Nephron (organoid): ENCODE measurements at regions not wholly inside any gene's neighbourhood (a gene's known extent, or its start where the extent isn't known, plus 50 kb on each side); places are given as distances from the start of the nearest gene placed in this dataset.

ENCODE experiments used
- H3K27ac Mint-ChIP-seq, 3 experiments: 2 replicates each; pipeline ENCODE4 v1.8.0; 2020; ENCODE audit warnings: mixed read lengths in 3 of 3, mild to moderate bottlenecking in 2 of 3, moderate library complexity in 1 of 3
- H3K27me3 Mint-ChIP-seq: 2 replicates; pipeline ENCODE4 v1.8.0; 2021; ENCODE audit warnings: low read depth, mild to moderate bottlenecking, moderate library complexity, mixed read lengths
- H3K36me3 Mint-ChIP-seq: 2 replicates; pipeline ENCODE4 v1.8.0; 2020; ENCODE audit warnings: low read depth, mixed read lengths
- H3K4me1 Mint-ChIP-seq: 2 replicates; pipeline ENCODE4 v1.8.0; 2020; ENCODE audit warnings: mixed read lengths
- H3K4me3 Mint-ChIP-seq, 3 experiments: 2 replicates each; pipeline ENCODE4 v1.8.0; 2020; ENCODE audit warnings: mild to moderate bottlenecking in 3 of 3, mixed read lengths in 3 of 3, moderate library complexity in 2 of 3
- H3K9me3 Mint-ChIP-seq: 2 replicates; pipeline ENCODE4 v1.8.0; 2020; ENCODE audit warnings: mixed read lengths
- CTCF ChIP-seq, 3 experiments: fragments of 200-600 bp; sonication (generic); IDR thresholded peaks; one replicate each; pipeline ENCODE4 v1.5.0; 2021; ENCODE audit warnings: antibody characterized with exemption in 3 of 3; ENCODE audit not compliant: unreplicated experiment in 3 of 3

GRCh38 chr18:42442656-42443055, 487.6 kb downstream of the PIK3C3 start:
- Mint-ChIP-seq H3K9me3 (peaks cover 22% of the 10 kb centered on the region), H3K4me1 (no peaks in the 10 kb centered on the region), H3K27me3 (peaks cover 3% of the 10 kb centered on the region), H3K4me3 (no peak overlapping the region), H3K27ac (no peak overlapping the region), H3K36me3 (peaks cover 12% of the 10 kb centered on the region)
- no peak for TF ChIP-seq CTCF (IDR thresholded peaks at IDR 0.05; ENCODE audit: unreplicated experiment in 3 of 3)

DNA sequence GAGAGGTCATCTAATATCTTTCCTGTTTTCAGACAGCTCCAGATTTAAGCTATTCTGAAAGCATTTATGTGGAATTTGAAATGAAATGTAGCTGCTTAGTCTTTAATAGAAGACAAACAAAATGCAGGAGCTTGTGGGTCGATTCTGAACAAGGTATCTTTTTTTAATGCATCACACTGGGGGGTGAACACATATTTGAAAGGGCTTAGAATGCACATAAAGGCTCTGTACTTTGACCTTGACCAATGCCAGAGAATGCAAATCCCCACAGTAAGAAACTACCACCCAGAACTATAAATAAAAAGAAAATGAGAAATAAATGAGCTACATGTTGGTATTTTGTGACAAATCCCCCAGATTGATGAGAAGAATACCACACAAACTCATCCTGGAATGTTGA, 489.3 kb downstream of the PIK3C3 start:
- Mint-ChIP-seq H3K9me3 (peaks cover 35% of the 10 kb centered on the region), H3K4me1 (no peaks in the 10 kb centered on the region), H3K27me3 (no peaks in the 10 kb centered on the region), H3K36me3 (peaks cover 21% of the 10 kb centered on the region), H3K4me3 (no peak overlapping the region), H3K27ac (peak overlapping the region in 1 of 3 experiments; percentile 9)
- no peak for TF ChIP-seq CTCF (IDR thresholded peaks at IDR 0.05; ENCODE audit: unreplicated experiment in 3 of 3)

DNA sequence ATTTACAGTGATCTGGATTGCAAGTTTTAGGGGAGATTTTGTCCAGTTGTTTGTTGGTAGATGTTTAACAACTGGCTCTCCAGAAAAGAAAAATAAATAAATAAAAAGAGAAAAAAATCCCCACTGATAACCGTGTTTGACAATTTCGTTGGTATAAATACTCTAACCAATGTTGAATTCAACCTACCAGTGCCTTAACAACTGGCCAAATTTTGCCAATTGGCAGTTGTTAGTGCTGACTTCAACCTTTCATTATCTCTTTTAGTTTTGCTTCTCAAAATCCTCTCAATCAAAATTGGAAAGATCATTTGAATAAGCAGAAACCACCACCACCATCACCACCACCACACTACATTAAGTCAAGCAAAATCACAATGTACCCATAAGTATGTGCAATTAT, 490.3 kb downstream of the PIK3C3 start:
- Mint-ChIP-seq H3K27ac (no peak overlapping the region), H3K4me3 (no peak overlapping the region), H3K27me3 (no peaks in the 10 kb centered on the region), H3K9me3 (peaks cover 36% of the 10 kb centered on the region), H3K4me1 (no peaks in the 10 kb centered on the region), H3K36me3 (peaks cover 23% of the 10 kb centered on the region)
- no peak for TF ChIP-seq CTCF (IDR thresholded peaks at IDR 0.05; ENCODE audit: unreplicated experiment in 3 of 3)

- no peak overlapping the region for H3K4me3 Mint-ChIP-seq
- peaks cover 32% of the 10 kb centered on the region for H3K9me3 Mint-ChIP-seq
- H3K36me3 Mint-ChIP-seq = peaks cover 23% of the 10 kb centered on the region
- H3K27me3 Mint-ChIP-seq = no peaks in the 10 kb centered on the region
- no peaks in the 10 kb centered on the region for H3K4me1 Mint-ChIP-seq
- TF ChIP-seq CTCF (IDR thresholded peaks at IDR 0.05; ENCODE audit: unreplicated experiment in 3 of 3) = no peak
- H3K27ac Mint-ChIP-seq = no peak overlapping the region
These were observed 491.2 kb downstream of the PIK3C3 start for GRCh38 chr18:42446195-42446594.

GRCh38 chr18:42447688-42448087, 492.7 kb downstream of the PIK3C3 start:
- no peaks in the 10 kb centered on the region for H3K4me1 Mint-ChIP-seq
- H3K36me3 Mint-ChIP-seq = peaks cover 23% of the 10 kb centered on the region
- H3K9me3 Mint-ChIP-seq = peaks cover 29% of the 10 kb centered on the region
- no peaks in the 10 kb centered on the region for H3K27me3 Mint-ChIP-seq
- no peak for TF ChIP-seq CTCF (IDR thresholded peaks at IDR 0.05; ENCODE audit: unreplicated experiment in 3 of 3)
- no peak overlapping the region for H3K4me3 Mint-ChIP-seq
- no peak overlapping the region for H3K27ac Mint-ChIP-seq

DNA sequence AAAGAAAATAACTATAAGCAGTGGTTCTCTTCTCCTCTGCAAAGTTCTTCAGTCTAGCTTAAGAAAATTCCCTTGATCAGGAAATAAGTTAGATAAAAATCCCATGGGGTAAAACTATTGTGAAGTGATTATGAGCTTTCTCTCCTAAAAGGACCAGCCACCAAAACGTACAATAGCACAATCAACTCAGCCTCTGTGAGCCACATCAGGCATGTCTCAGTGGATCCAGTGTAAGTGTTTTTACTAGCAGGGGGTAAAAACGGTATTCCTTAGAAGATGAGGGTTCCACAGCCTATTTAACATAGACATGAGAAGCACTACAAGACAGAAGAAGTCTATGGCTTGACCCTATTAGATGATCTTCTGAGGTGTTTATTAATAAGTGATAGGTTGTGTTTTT, 503.2 kb downstream of the PIK3C3 start:
- TF ChIP-seq CTCF (IDR thresholded peaks at IDR 0.05; ENCODE audit: unreplicated experiment in 3 of 3) = no peak
- Mint-ChIP-seq H3K36me3 (no peaks in the 10 kb centered on the region), H3K27ac (no peak overlapping the region), H3K27me3 (no peaks in the 10 kb centered on the region), H3K9me3 (no peaks in the 10 kb centered on the region), H3K4me3 (no peak overlapping the region), H3K4me1 (no peaks in the 10 kb centered on the region)
